ENCODE measurements at regions not wholly inside any gene's neighbourhood (a gene's known extent, or its start where the extent isn't known, plus 50 kb on each side); places are given as distances from the start of the nearest gene placed in this dataset.

GRCh38 chr6:47180633-47181032, 129.1 kb downstream of the TNFRSF21 start (continued):
- TF ChIP-seq ZNF766 (CRISPR knock-in tag; IDR thresholded peaks at IDR 0.05; ENCODE audit: borderline replicate concordance) (no peak), PCBP2 (optimal IDR thresholded peaks at IDR 0.05; ENCODE audit: low read depth, low read length, poor library complexity, severe bottlenecking) (no peak), SYNCRIP (IDR thresholded peaks at IDR 0.05; ENCODE audit: insufficient read depth, low read depth, low read length) (no peak), SCMH1 (CRISPR knock-in tag; IDR thresholded peaks at IDR 0.05; ENCODE audit: borderline replicate concordance) (no peak), ZNF562 (CRISPR knock-in tag; IDR thresholded peaks at IDR 0.05; ENCODE audit: borderline replicate concordance) (no peak)

- no peaks in the 10 kb centered on the region for H3K36me3 ChIP-seq (replicated peaks in 1 of 2; ENCODE audit: control insufficient read depth in 1 of 2, insufficient read depth in 2 of 2, low read length in 2 of 2)
- no peak overlapping the region for H3K4me3 ChIP-seq (replicated peaks in 1 of 3; ENCODE audit: insufficient read depth in 1 of 3, low read depth in 2 of 3, low read length in 3 of 3)
- POLR2A ChIA-PET = no interaction called here
- no peak overlapping the region for H3K4me2 ChIP-seq (ENCODE audit: low read depth, low read length)
- no TSS peak for BruUV-seq (replicated peaks)
- H3K79me2 ChIP-seq (ENCODE audit: insufficient read depth, low read length) = no peaks in the 10 kb centered on the region
- no peak for DNase-seq (ENCODE audit: low spot score)
- H3K9me3 ChIP-seq (ENCODE audit: low read length) = no peaks in the 10 kb centered on the region
- H3K9ac ChIP-seq (ENCODE audit: insufficient read depth, low read depth, low read length) = no peak overlapping the region
- H4K20me1 ChIP-seq (ENCODE audit: insufficient read depth, low read length) = no peaks in the 10 kb centered on the region
- intact Hi-C loops (cut with micrococcal nuclease; ENCODE audit: unreplicated experiment) (no loop called here), in situ Hi-C loops (cut with HindIII; ENCODE audit: extremely low pct_ligation_motif_present, low pct_unique_long_range_greater_than_20kb) (no loop called here)
- ATAC-seq = no peak
- no peak for FAIRE-seq
- H2AFZ ChIP-seq (ENCODE audit: low read length) = no peak overlapping the region
- CTCF ChIA-PET (ENCODE audit: low intra/inter-chr PET ratio, low total read pairs) = no interaction called here
- H3K4me1 ChIP-seq (ENCODE audit: insufficient read depth, low read length) = peaks cover 21% of the 10 kb centered on the region
- no peak overlapping the region for H3K27ac ChIP-seq (ENCODE audit: extremely low read length, insufficient read depth, low read length)
- H3K27me3 ChIP-seq (ENCODE audit: control insufficient read depth in 1 of 2, insufficient read depth in 2 of 2, low read length in 2 of 2) = no peaks in the 10 kb centered on the region
- TF ChIP-seq JUN (CRISPR knock-in tag; IDR thresholded peaks at IDR 0.05) (no peak), BCL3 (CRISPR knock-in tag; IDR thresholded peaks at IDR 0.05) (no peak), RARG (CRISPR knock-in tag; IDR thresholded peaks at IDR 0.05; ENCODE audit: low read depth) (no peak), PRDM15 (CRISPR knock-in tag; IDR thresholded peaks at IDR 0.05) (no peak), MED13 (CRISPR knock-in tag; IDR thresholded peaks at IDR 0.05) (no peak), AGO1 (IDR thresholded peaks at IDR 0.05; ENCODE audit: low read depth, low read length, poor library complexity, severe bottlenecking) (no peak), ZNF616 (CRISPR knock-in tag; IDR thresholded peaks at IDR 0.05; ENCODE audit: low read depth) (no peak), ZMYM3 (CRISPR knock-in tag; IDR thresholded peaks at IDR 0.05) (no peak), SPEN (CRISPR knock-in tag; IDR thresholded peaks at IDR 0.05; ENCODE audit: low read depth) (no peak), SATB2 (CRISPR knock-in tag; IDR thresholded peaks at IDR 0.05) (no peak), TFE3 (CRISPR knock-in tag; IDR thresholded peaks at IDR 0.05) (no peak), ZSCAN25 (CRISPR knock-in tag; IDR thresholded peaks at IDR 0.05) (no peak), ZKSCAN1 (IDR thresholded peaks at IDR 0.05; ENCODE audit: low read length) (no peak), MEIS1 (CRISPR knock-in tag; IDR thresholded peaks at IDR 0.05; ENCODE audit: borderline replicate concordance) (no peak), RBFOX2 (IDR thresholded peaks at IDR 0.05; ENCODE audit: low read depth, low read length) (no peak)
Measured at GRCh38 chr6:47179286-47179685, 130.4 kb downstream of the TNFRSF21 start.
